ENCODE measurements at regions not wholly inside any gene's neighbourhood (a gene's known extent, or its start where the extent isn't known, plus 50 kb on each side); places are given as distances from the start of the nearest gene placed in this dataset.

- Histone ChIP-seq H3K4me3 (ENCODE audit: low read length in 2 of 2) (no peak overlapping the region), H3K27me3 (ENCODE audit: control insufficient read depth in 1 of 2, insufficient read depth in 2 of 2, low read length in 1 of 2) (no peaks in the 10 kb centered on the region), H3K4me1 (ENCODE audit: control insufficient read depth in 1 of 2, insufficient read depth in 2 of 2, low read length in 2 of 2) (no peaks in the 10 kb centered on the region), H3K27ac (ENCODE audit: low read depth in 1 of 2, low read length in 2 of 2) (no peak overlapping the region), H3K9me3 (ENCODE audit: control insufficient read depth, low read length) (peaks cover 2% of the 10 kb centered on the region), H3K36me3 (ENCODE audit: control insufficient read depth in 1 of 2, insufficient read depth in 2 of 2, low read length in 1 of 2) (no peaks in the 10 kb centered on the region)
- WGBS, 2 donors, result 16 to 26% methylated on average over 5 of the region's 5 CpGs
- ATAC-seq (ENCODE audit: low FRiP score) (no peak), DNase-seq (no peak)
- intact Hi-C loops (cut with DNase I), result no loop called here
Measured at GRCh38 chr2:234304950-234305349, 191.9 kb downstream of the ARL4C start.

- 90 to 91% methylated on average over 4 of the region's 4 CpGs for WGBS, 2 donors
- Histone ChIP-seq H3K4me1 (ENCODE audit: control insufficient read depth in 1 of 2, insufficient read depth in 2 of 2, low read length in 2 of 2) (no peaks in the 10 kb centered on the region), H3K27me3 (ENCODE audit: control insufficient read depth in 1 of 2, insufficient read depth in 2 of 2, low read length in 1 of 2) (no peaks in the 10 kb centered on the region)
Measured at GRCh38 chr2:234302664-234302991, 194.3 kb downstream of the ARL4C start.

GRCh38 chr2:234300932-234301823 is 195.7 kb downstream of the ARL4C start:
- intact Hi-C loops (cut with DNase I), result no loop called here
- Histone ChIP-seq H3K4me1 (ENCODE audit: control insufficient read depth in 1 of 2, insufficient read depth in 2 of 2, low read length in 2 of 2) (no peaks in the 10 kb centered on the region), H3K4me3 (ENCODE audit: low read length in 2 of 2) (no peak overlapping the region), H3K9me3 (ENCODE audit: control insufficient read depth, low read length) (no peaks in the 10 kb centered on the region), H3K27ac (ENCODE audit: low read depth in 1 of 2, low read length in 2 of 2) (no peak overlapping the region), H3K36me3 (ENCODE audit: control insufficient read depth in 1 of 2, insufficient read depth in 2 of 2, low read length in 1 of 2) (no peaks in the 10 kb centered on the region), H3K27me3 (ENCODE audit: control insufficient read depth in 1 of 2, insufficient read depth in 2 of 2, low read length in 1 of 2) (no peaks in the 10 kb centered on the region)
- DNase-seq (no peak), ATAC-seq (ENCODE audit: low FRiP score) (no peak)
- WGBS, 2 donors, result 64 to 70% methylated on average over 18 of the region's 18 CpGs

More at GRCh38 chr2:234302664-234302991, 194.3 kb downstream of the ARL4C start:
- H3K36me3 ChIP-seq (ENCODE audit: control insufficient read depth in 1 of 2, insufficient read depth in 2 of 2, low read length in 1 of 2), result no peaks in the 10 kb centered on the region
- intact Hi-C loops (cut with DNase I), result no loop called here
- DNase-seq, result no peak
- no peak overlapping the region for H3K27ac ChIP-seq (ENCODE audit: low read depth in 1 of 2, low read length in 2 of 2)
- no peak for ATAC-seq (ENCODE audit: low FRiP score)
- H3K4me3 ChIP-seq (ENCODE audit: low read length in 2 of 2), result no peak overlapping the region
- H3K9me3 ChIP-seq (ENCODE audit: control insufficient read depth, low read length), result peaks cover 2% of the 10 kb centered on the region

GRCh38 chr2:234300391-234300925 is 196.4 kb downstream of the ARL4C start:
- no peak for DNase-seq
- Histone ChIP-seq H3K4me1 (ENCODE audit: control insufficient read depth in 1 of 2, insufficient read depth in 2 of 2, low read length in 2 of 2) (no peaks in the 10 kb centered on the region), H3K4me3 (ENCODE audit: low read length in 2 of 2) (no peak overlapping the region), H3K36me3 (ENCODE audit: control insufficient read depth in 1 of 2, insufficient read depth in 2 of 2, low read length in 1 of 2) (no peaks in the 10 kb centered on the region), H3K27ac (ENCODE audit: low read depth in 1 of 2, low read length in 2 of 2) (no peak overlapping the region), H3K9me3 (ENCODE audit: control insufficient read depth, low read length) (no peaks in the 10 kb centered on the region), H3K27me3 (ENCODE audit: control insufficient read depth in 1 of 2, insufficient read depth in 2 of 2, low read length in 1 of 2) (no peaks in the 10 kb centered on the region)
- intact Hi-C loops (cut with DNase I), result no loop called here
- WGBS, 2 donors, result 70 to 74% methylated on average over 6 of the region's 6 CpGs
- ATAC-seq (ENCODE audit: low FRiP score), result no peak

GRCh38 chr2:234298918-234299317 is 198.0 kb downstream of the ARL4C start:
- intact Hi-C loops (cut with DNase I), result no loop called here
- ATAC-seq (ENCODE audit: low FRiP score), result no peak
- no peak overlapping the region for H3K27ac ChIP-seq (ENCODE audit: low read depth in 1 of 2, low read length in 2 of 2)

GRCh38 chr2:234296991-234297390 is 199.9 kb downstream of the ARL4C start:
- WGBS, 2 donors, result 79 to 90% methylated on average over 1 of the region's 1 CpG
- no peaks in the 10 kb centered on the region for H3K9me3 ChIP-seq (ENCODE audit: control insufficient read depth, low read length)
- no peak for DNase-seq
- H3K27me3 ChIP-seq (ENCODE audit: control insufficient read depth in 1 of 2, insufficient read depth in 2 of 2, low read length in 1 of 2), result no peaks in the 10 kb centered on the region
- no peaks in the 10 kb centered on the region for H3K36me3 ChIP-seq (ENCODE audit: control insufficient read depth in 1 of 2, insufficient read depth in 2 of 2, low read length in 1 of 2)
- no peak for ATAC-seq (ENCODE audit: low FRiP score)
- H3K27ac ChIP-seq (ENCODE audit: low read depth in 1 of 2, low read length in 2 of 2), result no peak overlapping the region
- no peak overlapping the region for H3K4me3 ChIP-seq (ENCODE audit: low read length in 2 of 2)
- intact Hi-C loops (cut with DNase I), result no loop called here
- H3K4me1 ChIP-seq (ENCODE audit: control insufficient read depth in 1 of 2, insufficient read depth in 2 of 2, low read length in 2 of 2), result no peaks in the 10 kb centered on the region

More at GRCh38 chr2:234298918-234299317, 198.0 kb downstream of the ARL4C start:
- Histone ChIP-seq H3K4me3 (ENCODE audit: low read length in 2 of 2) (no peak overlapping the region), H3K9me3 (ENCODE audit: control insufficient read depth, low read length) (no peaks in the 10 kb centered on the region), H3K4me1 (ENCODE audit: control insufficient read depth in 1 of 2, insufficient read depth in 2 of 2, low read length in 2 of 2) (no peaks in the 10 kb centered on the region), H3K36me3 (ENCODE audit: control insufficient read depth in 1 of 2, insufficient read depth in 2 of 2, low read length in 1 of 2) (no peaks in the 10 kb centered on the region), H3K27me3 (ENCODE audit: control insufficient read depth in 1 of 2, insufficient read depth in 2 of 2, low read length in 1 of 2) (no peaks in the 10 kb centered on the region)
- WGBS, 2 donors, result 79 to 81% methylated on average over 3 of the region's 3 CpGs
- DNase-seq, result no peak

- Histone ChIP-seq H3K27ac (ENCODE audit: low read depth in 1 of 2, low read length in 2 of 2) (no peak overlapping the region), H3K27me3 (ENCODE audit: control insufficient read depth in 1 of 2, insufficient read depth in 2 of 2, low read length in 1 of 2) (no peaks in the 10 kb centered on the region), H3K4me3 (ENCODE audit: low read length in 2 of 2) (no peak overlapping the region), H3K4me1 (ENCODE audit: control insufficient read depth in 1 of 2, insufficient read depth in 2 of 2, low read length in 2 of 2) (no peaks in the 10 kb centered on the region), H3K36me3 (ENCODE audit: control insufficient read depth in 1 of 2, insufficient read depth in 2 of 2, low read length in 1 of 2) (no peaks in the 10 kb centered on the region), H3K9me3 (ENCODE audit: control insufficient read depth, low read length) (no peaks in the 10 kb centered on the region)
- WGBS, 2 donors, result 71% methylated on average over 4 of the region's 4 CpGs
- intact Hi-C loops (cut with DNase I), result no loop called here
- no peak for DNase-seq
- no peak for ATAC-seq (ENCODE audit: low FRiP score)
Measured at GRCh38 chr2:234293973-234294372, 202.9 kb downstream of the ARL4C start.

- Histone ChIP-seq H3K9me3 (ENCODE audit: control insufficient read depth, low read length) (no peaks in the 10 kb centered on the region), H3K36me3 (ENCODE audit: control insufficient read depth in 1 of 2, insufficient read depth in 2 of 2, low read length in 1 of 2) (no peaks in the 10 kb centered on the region), H3K27me3 (ENCODE audit: control insufficient read depth in 1 of 2, insufficient read depth in 2 of 2, low read length in 1 of 2) (no peaks in the 10 kb centered on the region), H3K27ac (ENCODE audit: low read depth in 1 of 2, low read length in 2 of 2) (no peak overlapping the region), H3K4me1 (ENCODE audit: control insufficient read depth in 1 of 2, insufficient read depth in 2 of 2, low read length in 2 of 2) (no peaks in the 10 kb centered on the region), H3K4me3 (ENCODE audit: low read length in 2 of 2) (no peak overlapping the region)
- DNase-seq, result no peak
- intact Hi-C loops (cut with DNase I), result no loop called here
- ATAC-seq (ENCODE audit: low FRiP score), result no peak
Measured at GRCh38 chr2:234292962-234293243, 204.0 kb downstream of the ARL4C start.

- ATAC-seq (ENCODE audit: low FRiP score) (no peak), DNase-seq (no peak)
- intact Hi-C loops (cut with DNase I), result no loop called here
- H3K4me1 ChIP-seq (ENCODE audit: control insufficient read depth in 1 of 2, insufficient read depth in 2 of 2, low read length in 2 of 2), result no peaks in the 10 kb centered on the region
- no peaks in the 10 kb centered on the region for H3K27me3 ChIP-seq (ENCODE audit: control insufficient read depth in 1 of 2, insufficient read depth in 2 of 2, low read length in 1 of 2)
- H3K4me3 ChIP-seq (ENCODE audit: low read length in 2 of 2), result no peak overlapping the region
- H3K36me3 ChIP-seq (ENCODE audit: control insufficient read depth in 1 of 2, insufficient read depth in 2 of 2, low read length in 1 of 2), result no peaks in the 10 kb centered on the region
- no peak overlapping the region for H3K27ac ChIP-seq (ENCODE audit: low read depth in 1 of 2, low read length in 2 of 2)
- 79 to 87% methylated on average over 10 of the region's 10 CpGs for WGBS, 2 donors
- H3K9me3 ChIP-seq (ENCODE audit: control insufficient read depth, low read length), result no peaks in the 10 kb centered on the region
Measured at GRCh38 chr2:234292205-234292961, 204.5 kb downstream of the ARL4C start.
